H1 (cell line): ENCODE measurements at regions not wholly inside any gene's neighbourhood (a gene's known extent, or its start where the extent isn't known, plus 50 kb on each side); places are given as distances from the start of the nearest gene placed in this dataset.

Experiments
- EZH2 ChIP-seq: fragments of 200-600 bp; sonication (generic); IDR thresholded peaks from 2 replicates; pipeline ENCODE4 v1.7.1; 2012; ENCODE audit warnings: low read depth, mild to moderate bottlenecking, moderate library complexity, low read length, inconsistent platforms; ENCODE audit not compliant: severe bottlenecking
- GTF2F1 ChIP-seq: IDR thresholded peaks from 2 replicates; pipeline ENCODE4 v1.6.1; 2012; ENCODE audit warnings: low read depth, low read length, improper control_type of control experiment, borderline replicate concordance
- HDAC2 ChIP-seq, 2 experiments: fragments of 300-600 bp in 1 of 2; sonication (generic) in 1 of 2; IDR thresholded peaks; 2 replicates each; pipeline ENCODE4 v1.6.1; 2011 to 2012; ENCODE audit warnings: low read depth in 2 of 2, low read length in 2 of 2, mild to moderate bottlenecking in 2 of 2, moderate library complexity in 2 of 2, borderline replicate concordance in 1 of 2, inconsistent platforms in 1 of 2
- MAFK ChIP-seq: IDR thresholded peaks from 2 replicates; pipeline ENCODE4 v1.6.1; 2012; ENCODE audit warnings: low read depth, mild to moderate bottlenecking, improper control_type of control experiment, low read length
- RAD21 ChIP-seq, 2 experiments: IDR thresholded peaks in 1 of 2; conservative IDR thresholded peaks in 1 of 2; 2 replicates each; pipeline ENCODE4 v1.6.1; 2011; ENCODE audit warnings: low read depth in 2 of 2, low read length in 2 of 2, improper control_type of control experiment in 1 of 2, inconsistent platforms in 1 of 2, mild to moderate bottlenecking in 1 of 2, moderate library complexity in 1 of 2
- RBBP5 ChIP-seq: IDR thresholded peaks from 2 replicates; pipeline ENCODE4 v1.7.1; 2012; ENCODE audit warnings: low read depth, mild to moderate bottlenecking, inconsistent platforms, low read length, moderate library complexity, borderline replicate concordance
- SP2 ChIP-seq: IDR thresholded peaks from 2 replicates; pipeline ENCODE4 v1.6.1; 2012; ENCODE audit warnings: mild to moderate bottlenecking, low read length, inconsistent platforms
- TAF1 ChIP-seq: IDR thresholded peaks from 2 replicates; pipeline ENCODE4 v1.6.1; 2011; ENCODE audit warnings: mild to moderate bottlenecking, low read depth, low read length
- YY1 ChIP-seq: IDR thresholded peaks from 2 replicates; pipeline ENCODE4 v1.6.1; 2011; ENCODE audit warnings: low read depth, mild to moderate bottlenecking, low read length
- ZNF274 ChIP-seq: IDR thresholded peaks from 2 replicates; pipeline ENCODE4 v1.7.0; 2012; ENCODE audit warnings: low read length, borderline replicate concordance; ENCODE audit errors: extremely low read depth
- TF ChIP-seq, protein P1 (sequence below), 3 experiments: IDR thresholded peaks; 1 replicate in 2 of 3; 2 replicates in 1 of 3; pipeline versions ENCODE4 v1.5.1 to v1.6.1; 2011; ENCODE audit warnings: low read length in 3 of 3, mild to moderate bottlenecking in 3 of 3, inconsistent platforms in 2 of 3, low read depth in 1 of 3, moderate library complexity in 1 of 3; ENCODE audit not compliant: insufficient read depth in 1 of 3; ENCODE audit errors: control extremely low read depth in 1 of 3

DNA sequence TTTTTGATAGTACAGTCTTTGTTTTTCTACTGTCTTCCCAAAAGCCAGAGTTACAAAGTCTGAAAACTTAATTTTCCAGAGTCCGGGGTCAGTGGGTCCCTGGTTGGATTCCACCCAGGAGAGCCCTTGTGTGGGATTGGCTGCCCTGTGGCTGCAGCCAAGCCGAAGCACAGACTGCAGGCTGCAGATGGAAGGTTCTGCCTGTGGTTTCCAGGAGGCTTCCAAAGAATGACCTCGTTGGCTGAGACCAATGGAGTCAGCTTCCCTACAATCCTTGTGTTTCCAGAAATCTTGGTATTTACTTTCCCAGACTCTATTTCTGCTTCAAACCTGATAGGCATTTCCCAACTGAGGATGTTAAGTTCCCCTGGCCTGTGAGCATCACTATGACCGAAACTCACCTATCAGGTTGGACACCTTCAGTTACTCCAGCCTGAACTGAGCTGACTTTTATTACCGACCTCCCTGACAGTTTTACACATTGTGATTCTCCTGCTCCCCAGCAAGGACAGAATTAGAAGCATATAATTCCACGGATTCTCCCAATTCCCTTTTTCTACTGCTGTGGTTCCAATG, 117.5 kb upstream of the CCDC68 start:
- no peak for TF ChIP-seq RBBP5
- TF ChIP-seq GTF2F1 = no peak
- TF ChIP-seq, protein P1, sequence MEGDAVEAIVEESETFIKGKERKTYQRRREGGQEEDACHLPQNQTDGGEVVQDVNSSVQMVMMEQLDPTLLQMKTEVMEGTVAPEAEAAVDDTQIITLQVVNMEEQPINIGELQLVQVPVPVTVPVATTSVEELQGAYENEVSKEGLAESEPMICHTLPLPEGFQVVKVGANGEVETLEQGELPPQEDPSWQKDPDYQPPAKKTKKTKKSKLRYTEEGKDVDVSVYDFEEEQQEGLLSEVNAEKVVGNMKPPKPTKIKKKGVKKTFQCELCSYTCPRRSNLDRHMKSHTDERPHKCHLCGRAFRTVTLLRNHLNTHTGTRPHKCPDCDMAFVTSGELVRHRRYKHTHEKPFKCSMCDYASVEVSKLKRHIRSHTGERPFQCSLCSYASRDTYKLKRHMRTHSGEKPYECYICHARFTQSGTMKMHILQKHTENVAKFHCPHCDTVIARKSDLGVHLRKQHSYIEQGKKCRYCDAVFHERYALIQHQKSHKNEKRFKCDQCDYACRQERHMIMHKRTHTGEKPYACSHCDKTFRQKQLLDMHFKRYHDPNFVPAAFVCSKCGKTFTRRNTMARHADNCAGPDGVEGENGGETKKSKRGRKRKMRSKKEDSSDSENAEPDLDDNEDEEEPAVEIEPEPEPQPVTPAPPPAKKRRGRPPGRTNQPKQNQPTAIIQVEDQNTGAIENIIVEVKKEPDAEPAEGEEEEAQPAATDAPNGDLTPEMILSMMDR (IDR thresholded peaks at IDR 0.05; ENCODE audit: control extremely low read depth in 1 of 3, insufficient read depth in 1 of 3, low read depth in 1 of 3, low read length in 3 of 3) = no peak
- no peak for TF ChIP-seq HDAC2 (IDR thresholded peaks at IDR 0.05; ENCODE audit: borderline replicate concordance in 1 of 2, low read depth in 2 of 2, low read length in 2 of 2)
- no peak for TF ChIP-seq TAF1
- TF ChIP-seq YY1 = no peak
- TF ChIP-seq MAFK = no peak
- no peak for TF ChIP-seq RAD21 (IDR thresholded peaks at IDR 0.05 in 1 of 2, conservative IDR thresholded peaks at IDR 0.05 in 1 of 2; ENCODE audit: low read depth in 2 of 2, low read length in 2 of 2)
- TF ChIP-seq SP2 = no peak
- TF ChIP-seq EZH2 = no peak
- no peak for TF ChIP-seq ZNF274
